NCI-H2081 treated with DMSO at 0.1 percent for 48 hours (cell line): ENCODE measurements at regions not wholly inside any gene's neighbourhood (a gene's known extent, or its start where the extent isn't known, plus 50 kb on each side); places are given as distances from the start of the nearest gene placed in this dataset.

Experiments used
- DNase-seq: peaks from one replicate; lab custom pipeline; 2025; lab: John Stamatoyannopoulos, UW

DNA sequence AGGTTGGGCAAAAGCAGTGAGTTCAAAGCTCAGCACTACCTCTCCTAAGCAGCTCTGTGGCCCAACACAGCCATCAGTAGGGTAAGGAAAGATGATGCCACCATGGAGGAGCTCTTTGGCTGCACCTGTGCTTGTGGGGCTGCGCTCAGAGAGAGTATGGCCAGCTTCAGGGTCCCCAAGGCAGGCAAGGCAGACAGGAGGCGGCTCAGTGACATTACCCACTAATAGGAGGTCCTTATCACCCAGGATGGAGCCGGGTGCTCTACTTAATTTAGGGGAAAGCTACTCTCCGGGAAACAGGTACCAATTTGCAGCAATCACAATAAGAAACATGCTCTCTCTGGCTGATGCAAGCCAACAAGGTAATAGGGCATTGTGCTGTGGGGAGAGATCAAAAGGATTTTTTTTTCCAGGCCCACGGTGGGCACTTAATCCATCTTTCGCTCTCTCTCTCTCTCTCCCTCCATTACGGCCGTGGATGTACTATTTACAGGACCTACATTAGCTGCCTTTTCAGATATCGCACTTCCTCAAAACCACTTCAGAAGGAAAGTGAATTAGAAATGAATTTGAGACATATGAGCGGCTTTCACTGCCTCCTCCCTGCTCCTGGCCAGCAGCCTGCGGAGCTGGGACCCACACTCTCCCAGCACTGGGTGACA, 446.3 kb downstream of the SOX6 start:
- DNase-seq = no peak

DNA sequence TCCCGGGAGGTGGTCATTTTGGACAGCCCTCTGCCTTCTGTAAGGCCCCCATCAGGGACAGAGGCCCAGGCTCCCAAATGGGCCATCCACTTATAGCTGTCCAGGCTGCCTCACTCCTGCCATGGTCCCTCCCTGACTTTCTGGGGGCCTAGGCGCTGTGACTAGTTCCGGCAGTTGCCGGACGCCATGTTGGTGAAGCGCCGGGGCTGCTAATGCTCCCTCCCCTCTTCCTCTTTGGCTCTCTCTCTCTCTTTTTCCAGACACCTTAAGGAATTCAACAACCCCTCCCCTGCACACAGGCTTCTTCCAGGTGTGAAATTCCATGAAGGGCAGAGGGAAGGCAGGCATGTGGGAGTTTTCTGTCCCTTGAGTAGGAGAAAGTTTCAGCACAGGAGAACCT, 445.6 kb downstream of the SOX6 start:
- no peak for DNase-seq

DNA sequence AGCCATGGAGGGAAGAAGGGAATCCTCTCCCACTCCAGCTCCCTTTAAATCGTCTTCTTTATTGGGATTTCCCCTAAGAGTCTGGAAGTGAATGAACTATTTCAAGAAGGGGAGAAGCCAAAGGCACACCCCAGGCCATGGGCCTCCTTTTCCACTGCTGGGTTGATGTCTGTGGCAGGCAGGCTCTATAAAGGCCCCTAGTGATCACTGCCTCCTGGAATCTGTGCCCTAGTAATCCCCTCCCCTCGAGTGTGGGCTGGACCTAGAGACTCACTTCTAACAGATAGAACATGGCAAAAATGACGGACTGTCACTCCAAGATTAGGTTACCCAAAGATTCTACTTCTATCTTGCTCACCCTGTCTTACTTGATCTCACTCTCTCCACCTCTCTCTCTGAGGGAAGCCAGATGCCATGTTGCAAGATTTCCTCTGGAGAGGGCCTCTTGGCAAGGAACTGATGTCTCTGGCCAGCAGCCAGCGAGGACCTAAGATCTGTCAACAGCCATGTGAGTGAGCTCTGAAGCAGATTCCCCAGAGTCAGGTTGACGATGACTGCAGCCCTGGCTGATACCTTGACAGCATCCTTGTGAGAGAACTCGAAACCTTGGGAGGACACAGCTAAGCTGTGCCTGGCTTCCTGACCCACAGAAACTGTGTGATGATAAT, 444.8 kb downstream of the SOX6 start:
- no peak for DNase-seq

GRCh38 chr11:15912291-15912690, 444.1 kb downstream of the SOX6 start:
- DNase-seq = no peak

DNA sequence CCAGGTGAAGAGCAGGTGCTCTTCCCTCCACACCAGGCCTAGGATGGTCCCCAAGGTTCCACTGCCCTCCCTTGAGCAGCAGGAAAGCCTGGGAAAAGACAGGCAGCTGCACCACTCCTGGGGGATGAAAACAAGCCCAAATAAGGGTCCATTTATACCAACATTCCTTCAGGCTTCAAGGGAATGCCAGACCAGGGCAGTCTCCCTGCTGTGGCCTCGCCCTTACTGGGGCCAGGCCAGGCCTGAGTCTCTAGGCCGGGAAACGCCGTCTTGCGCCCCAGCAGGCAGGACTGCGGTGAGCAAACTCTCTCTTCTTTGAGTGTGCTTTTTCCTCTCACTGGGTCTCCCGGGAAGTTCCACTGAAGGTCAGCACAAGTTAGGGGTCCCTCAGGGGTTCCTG, 443.5 kb downstream of the SOX6 start:
- DNase-seq = no peak

DNA sequence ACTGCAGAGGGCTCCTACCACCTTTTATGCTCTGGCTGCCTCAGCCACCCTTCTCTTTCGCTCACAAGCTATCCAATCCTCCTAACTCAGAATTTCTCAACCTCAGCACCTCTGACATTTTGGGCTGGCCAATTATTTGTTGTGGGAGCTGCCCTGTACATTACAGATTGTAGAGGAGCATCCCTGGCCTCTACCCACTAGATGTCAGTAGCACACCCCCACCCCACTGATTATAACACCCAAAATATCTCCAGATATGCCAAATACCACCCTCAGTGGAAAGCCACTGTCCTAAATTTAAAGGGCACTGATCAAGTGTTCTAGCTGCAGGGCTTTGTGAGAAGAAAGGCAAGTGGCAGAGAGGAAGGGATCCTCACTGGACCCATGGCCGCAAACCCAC, 443.1 kb downstream of the SOX6 start:
- no peak for DNase-seq
